ENCODE measurements at regions not wholly inside any gene's neighbourhood (a gene's known extent, or its start where the extent isn't known, plus 50 kb on each side); places are given as distances from the start of the nearest gene placed in this dataset.

GRCh38 chr4:181376058-181376457 lies 867.1 kb upstream of the TENM3 start:
- CTCF ChIA-PET (ENCODE audit: low intra/inter-chr PET ratio, low total read pairs), result no interaction called here

GRCh38 chr4:181388061-181388460 lies 855.1 kb upstream of the TENM3 start:
- in situ Hi-C loops (cut with HindIII; ENCODE audit: extremely low pct_ligation_motif_present, low pct_unique_long_range_greater_than_20kb), result no loop called here
- 0% methylated on average over 1 of the region's 1 CpG for WGBS (ENCODE audit: low lambda C conversion rate)
- BruUV-seq (replicated peaks), result no TSS peak
- H3K36me3 ChIP-seq (replicated peaks in 1 of 2; ENCODE audit: control insufficient read depth in 1 of 2, insufficient read depth in 2 of 2, low read length in 2 of 2), result no peaks in the 10 kb centered on the region
- no peak for ATAC-seq
- CTCF ChIA-PET (ENCODE audit: low intra/inter-chr PET ratio, low total read pairs), result no interaction called here
- no peak overlapping the region for H3K4me3 ChIP-seq (replicated peaks in 1 of 3; ENCODE audit: insufficient read depth in 1 of 3, low read depth in 2 of 3, low read length in 3 of 3)
- no peaks in the 10 kb centered on the region for H3K9me3 ChIP-seq (ENCODE audit: low read length)
- H3K4me1 ChIP-seq (ENCODE audit: insufficient read depth, low read length), result no peaks in the 10 kb centered on the region
- no peak overlapping the region for H3K4me2 ChIP-seq (ENCODE audit: low read depth, low read length)
- POLR2A ChIA-PET, result no interaction called here
- no peaks in the 10 kb centered on the region for H4K20me1 ChIP-seq (ENCODE audit: insufficient read depth, low read length)
- TF ChIP-seq ARHGAP35 (CRISPR knock-in tag; IDR thresholded peaks at IDR 0.05; ENCODE audit: borderline replicate concordance), result no peak
- no peak for TF ChIP-seq ZNF382 (CRISPR knock-in tag; IDR thresholded peaks at IDR 0.05; ENCODE audit: borderline replicate concordance)
- TF ChIP-seq RXRB (CRISPR knock-in tag; IDR thresholded peaks at IDR 0.05; ENCODE audit: borderline replicate concordance), result no peak
- TF ChIP-seq, protein P1, sequence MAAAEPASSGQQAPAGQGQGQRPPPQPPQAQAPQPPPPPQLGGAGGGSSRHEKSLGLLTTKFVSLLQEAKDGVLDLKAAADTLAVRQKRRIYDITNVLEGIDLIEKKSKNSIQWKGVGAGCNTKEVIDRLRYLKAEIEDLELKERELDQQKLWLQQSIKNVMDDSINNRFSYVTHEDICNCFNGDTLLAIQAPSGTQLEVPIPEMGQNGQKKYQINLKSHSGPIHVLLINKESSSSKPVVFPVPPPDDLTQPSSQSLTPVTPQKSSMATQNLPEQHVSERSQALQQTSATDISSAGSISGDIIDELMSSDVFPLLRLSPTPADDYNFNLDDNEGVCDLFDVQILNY (CRISPR knock-in tag; conservative IDR thresholded peaks at IDR 0.05), result no peak
- no peak for TF ChIP-seq DNMT3B (CRISPR knock-in tag; conservative IDR thresholded peaks at IDR 0.05)
- TF ChIP-seq, protein P2, sequence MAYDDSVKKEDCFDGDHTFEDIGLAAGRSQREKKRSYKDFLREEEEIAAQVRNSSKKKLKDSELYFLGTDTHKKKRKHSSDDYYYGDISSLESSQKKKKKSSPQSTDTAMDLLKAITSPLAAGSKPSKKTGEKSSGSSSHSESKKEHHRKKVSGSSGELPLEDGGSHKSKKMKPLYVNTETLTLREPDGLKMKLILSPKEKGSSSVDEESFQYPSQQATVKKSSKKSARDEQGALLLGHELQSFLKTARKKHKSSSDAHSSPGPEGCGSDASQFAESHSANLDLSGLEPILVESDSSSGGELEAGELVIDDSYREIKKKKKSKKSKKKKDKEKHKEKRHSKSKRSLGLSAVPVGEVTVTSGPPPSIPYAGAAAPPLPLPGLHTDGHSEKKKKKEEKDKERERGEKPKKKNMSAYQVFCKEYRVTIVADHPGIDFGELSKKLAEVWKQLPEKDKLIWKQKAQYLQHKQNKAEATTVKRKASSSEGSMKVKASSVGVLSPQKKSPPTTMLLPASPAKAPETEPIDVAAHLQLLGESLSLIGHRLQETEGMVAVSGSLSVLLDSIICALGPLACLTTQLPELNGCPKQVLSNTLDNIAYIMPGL (CRISPR knock-in tag; IDR thresholded peaks at IDR 0.05; ENCODE audit: borderline replicate concordance in 1 of 2, low read depth in 1 of 2), result no peak
- no peak for TF ChIP-seq BORCS8-MEF2B (CRISPR knock-in tag; IDR thresholded peaks at IDR 0.05)
- TF ChIP-seq, protein P3, sequence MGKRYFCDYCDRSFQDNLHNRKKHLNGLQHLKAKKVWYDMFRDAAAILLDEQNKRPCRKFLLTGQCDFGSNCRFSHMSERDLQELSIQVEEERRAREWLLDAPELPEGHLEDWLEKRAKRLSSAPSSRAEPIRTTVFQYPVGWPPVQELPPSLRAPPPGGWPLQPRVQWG (CRISPR knock-in tag; IDR thresholded peaks at IDR 0.05; ENCODE audit: borderline replicate concordance, low read depth), result no peak
- no peak for TF ChIP-seq HMG20A (CRISPR knock-in tag; IDR thresholded peaks at IDR 0.05; ENCODE audit: borderline replicate concordance)
- TF ChIP-seq, protein P4, sequence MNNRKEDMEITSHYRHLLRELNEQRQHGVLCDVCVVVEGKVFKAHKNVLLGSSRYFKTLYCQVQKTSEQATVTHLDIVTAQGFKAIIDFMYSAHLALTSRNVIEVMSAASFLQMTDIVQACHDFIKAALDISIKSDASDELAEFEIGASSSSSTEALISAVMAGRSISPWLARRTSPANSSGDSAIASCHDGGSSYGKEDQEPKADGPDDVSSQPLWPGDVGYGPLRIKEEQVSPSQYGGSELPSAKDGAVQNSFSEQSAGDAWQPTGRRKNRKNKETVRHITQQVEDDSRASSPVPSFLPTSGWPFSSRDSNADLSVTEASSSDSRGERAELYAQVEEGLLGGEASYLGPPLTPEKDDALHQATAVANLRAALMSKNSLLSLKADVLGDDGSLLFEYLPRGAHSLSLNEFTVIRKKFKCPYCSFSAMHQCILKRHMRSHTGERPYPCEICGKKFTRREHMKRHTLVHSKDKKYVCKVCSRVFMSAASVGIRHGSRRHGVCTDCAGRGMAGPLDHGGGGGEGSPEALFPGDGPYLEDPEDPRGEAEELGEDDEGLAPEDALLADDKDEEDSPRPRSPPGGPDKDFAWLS (CRISPR knock-in tag; IDR thresholded peaks at IDR 0.05; ENCODE audit: borderline replicate concordance), result no peak
- TF ChIP-seq MZF1 (CRISPR knock-in tag; IDR thresholded peaks at IDR 0.05; ENCODE audit: borderline replicate concordance), result no peak
- TF ChIP-seq ARNTL (CRISPR knock-in tag; IDR thresholded peaks at IDR 0.05), result no peak
- no peak for TF ChIP-seq YEATS4 (CRISPR knock-in tag; IDR thresholded peaks at IDR 0.05; ENCODE audit: borderline replicate concordance)
- no peak overlapping the region for H3K9ac ChIP-seq (ENCODE audit: insufficient read depth, low read depth, low read length)
- no peaks in the 10 kb centered on the region for H3K79me2 ChIP-seq (ENCODE audit: insufficient read depth, low read length)
- DNase-seq (ENCODE audit: low spot score), result no peak
- no peaks in the 10 kb centered on the region for H3K27me3 ChIP-seq (ENCODE audit: control insufficient read depth in 1 of 2, insufficient read depth in 2 of 2, low read length in 2 of 2)
- H2AFZ ChIP-seq (ENCODE audit: low read length), result no peak overlapping the region
- FAIRE-seq, result no peak
- intact Hi-C loops (cut with micrococcal nuclease; ENCODE audit: unreplicated experiment), result no loop called here
- H3K27ac ChIP-seq (ENCODE audit: extremely low read length, insufficient read depth, low read length), result no peak overlapping the region

More at GRCh38 chr4:181376058-181376457, 867.1 kb upstream of the TENM3 start:
- in situ Hi-C loops (cut with HindIII; ENCODE audit: extremely low pct_ligation_motif_present, low pct_unique_long_range_greater_than_20kb) (no loop called here), intact Hi-C loops (cut with micrococcal nuclease; ENCODE audit: unreplicated experiment) (no loop called here)
- Histone ChIP-seq H2AFZ (ENCODE audit: low read length) (no peak overlapping the region), H3K4me3 (replicated peaks in 1 of 3; ENCODE audit: insufficient read depth in 1 of 3, low read depth in 2 of 3, low read length in 3 of 3) (no peak overlapping the region), H3K9ac (ENCODE audit: insufficient read depth, low read depth, low read length) (no peak overlapping the region), H3K79me2 (ENCODE audit: insufficient read depth, low read length) (no peaks in the 10 kb centered on the region), H3K27ac (ENCODE audit: extremely low read length, insufficient read depth, low read length) (no peak overlapping the region), H3K36me3 (replicated peaks in 1 of 2; ENCODE audit: control insufficient read depth in 1 of 2, insufficient read depth in 2 of 2, low read length in 2 of 2) (no peaks in the 10 kb centered on the region), H3K4me2 (ENCODE audit: low read depth, low read length) (no peak overlapping the region), H3K9me3 (ENCODE audit: low read length) (no peaks in the 10 kb centered on the region), H3K27me3 (ENCODE audit: control insufficient read depth in 1 of 2, insufficient read depth in 2 of 2, low read length in 2 of 2) (no peaks in the 10 kb centered on the region), H3K4me1 (ENCODE audit: insufficient read depth, low read length) (no peaks in the 10 kb centered on the region), H4K20me1 (ENCODE audit: insufficient read depth, low read length) (no peaks in the 10 kb centered on the region)
- TF ChIP-seq MIER3 (CRISPR knock-in tag; IDR thresholded peaks at IDR 0.05; ENCODE audit: borderline replicate concordance) (no peak), ZNF883 (CRISPR knock-in tag; IDR thresholded peaks at IDR 0.05; ENCODE audit: not compliant biosample characterization) (no peak), ISX (CRISPR knock-in tag; conservative IDR thresholded peaks at IDR 0.05) (no peak)
- DNase-seq (ENCODE audit: low spot score) (no peak), FAIRE-seq (no peak), ATAC-seq (no peak)
- WGBS (ENCODE audit: low lambda C conversion rate), result 7% methylated on average over 7 of the region's 8 CpGs
- BruUV-seq (replicated peaks), result no TSS peak
- POLR2A ChIA-PET, result no interaction called here

Data from HepG2 (cell line).